ENCODE measurements at regions not wholly inside any gene's neighbourhood (a gene's known extent, or its start where the extent isn't known, plus 50 kb on each side); places are given as distances from the start of the nearest gene placed in this dataset.

DNA sequence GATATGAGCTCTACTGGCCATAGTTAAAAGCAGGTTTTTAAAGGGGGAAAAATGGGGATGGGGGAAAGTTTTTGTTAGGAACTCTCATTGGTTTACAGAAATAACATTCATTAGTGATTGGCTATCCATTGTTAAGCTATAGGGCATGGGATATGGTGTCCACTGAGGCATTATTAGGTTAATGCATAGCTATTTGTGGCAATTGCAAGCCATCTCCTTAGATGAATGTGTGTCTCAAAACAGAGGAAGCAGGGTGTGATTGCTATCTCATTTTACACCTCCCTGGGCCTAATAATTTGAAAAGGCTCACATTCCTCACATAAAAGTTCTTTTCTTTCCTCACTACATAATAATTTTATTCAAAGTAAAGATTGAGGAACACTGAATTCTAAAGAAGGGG is 396.6 kb downstream of the TAFA4 start:
- FAIRE-seq = no peak
- no peak for DNase-seq (ENCODE audit: low read depth, low spot score)
- Histone ChIP-seq H3K9me3 (replicated peaks; ENCODE audit: control insufficient read depth, insufficient read depth, low read length) (no peaks in the 10 kb centered on the region), H3K9ac (replicated peaks; ENCODE audit: extremely low read depth, insufficient read depth, low read length) (no peak overlapping the region), H3K27ac (ENCODE audit: insufficient read depth, low read depth, low read length) (no peak overlapping the region), H3K27me3 (ENCODE audit: control insufficient read depth in 2 of 2, insufficient read depth in 2 of 2, low read length in 2 of 2) (no peaks in the 10 kb centered on the region), H3K36me3 (ENCODE audit: control insufficient read depth in 2 of 2, extremely low read depth in 1 of 2, insufficient read depth in 2 of 2, low read length in 2 of 2) (no peaks in the 10 kb centered on the region), H3K4me2 (ENCODE audit: insufficient read depth, low read length) (no peak overlapping the region), H3K4me3 (replicated peaks in 1 of 3; ENCODE audit: insufficient read depth in 1 of 3, low read depth in 1 of 3, low read length in 3 of 3) (no peak overlapping the region), H3K79me2 (ENCODE audit: control insufficient read depth, insufficient read depth, low read length) (no peaks in the 10 kb centered on the region), H2AFZ (ENCODE audit: low read depth, low read length) (no peak overlapping the region), H3K4me1 (ENCODE audit: control insufficient read depth, extremely low read depth, insufficient read depth, low read length) (no peaks in the 10 kb centered on the region), H4K20me1 (replicated peaks; ENCODE audit: control insufficient read depth, extremely low read depth, insufficient read depth, low read length) (no peaks in the 10 kb centered on the region), H3K9me1 (replicated peaks; ENCODE audit: control insufficient read depth, extremely low read depth, insufficient read depth, low read length) (no peaks in the 10 kb centered on the region)
- intact Hi-C loops (cut with micrococcal nuclease) = no loop called here
- dilution Hi-C loops (cut with MboI; ENCODE audit: extremely low pct_ligation_motif_present, low sequenced_read_pairs) = no loop called here
- TF ChIP-seq, protein P1, sequence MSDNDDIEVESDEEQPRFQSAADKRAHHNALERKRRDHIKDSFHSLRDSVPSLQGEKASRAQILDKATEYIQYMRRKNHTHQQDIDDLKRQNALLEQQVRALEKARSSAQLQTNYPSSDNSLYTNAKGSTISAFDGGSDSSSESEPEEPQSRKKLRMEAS (IDR thresholded peaks at IDR 0.05; ENCODE audit: insufficient read depth, insufficient read length) = no peak
- TF ChIP-seq EZH2 (IDR thresholded peaks at IDR 0.05; ENCODE audit: borderline replicate concordance, low read depth, low read length, severe bottlenecking) (no peak), POLR2AphosphoS5 (IDR thresholded peaks at IDR 0.05; ENCODE audit: insufficient read depth, low read depth, low read length) (no peak), GATA2 (IDR thresholded peaks at IDR 0.05; ENCODE audit: insufficient read depth, insufficient read length, low read depth, low read length) (no peak), MYC (IDR thresholded peaks at IDR 0.05; ENCODE audit: low read depth, low read length) (no peak), POLR2A (IDR thresholded peaks at IDR 0.05; ENCODE audit: low read depth, low read length) (no peak), CTCF (IDR thresholded peaks at IDR 0.05; ENCODE audit: extremely low read depth in 1 of 2, insufficient read depth in 1 of 2, low read depth in 1 of 2, low read length in 2 of 2) (no peak), FOS (IDR thresholded peaks at IDR 0.05; ENCODE audit: borderline replicate concordance, insufficient read depth, low read length) (no peak)
- CTCF ChIA-PET = no interaction called here
- POLR2A ChIA-PET = no interaction called here
- BruUV-seq (replicated peaks) = no TSS peak

All from endothelial cell of umbilical vein (primary cell).